ENCODE measurements at regions not wholly inside any gene's neighbourhood (a gene's known extent, or its start where the extent isn't known, plus 50 kb on each side); places are given as distances from the start of the nearest gene placed in this dataset.

- DNase-seq (ENCODE audit: low read depth in 2 of 2): no peak
These were observed 50.6 kb upstream of the MRPS6 start for GRCh38 chr21:34022627-34023335.

GRCh38 chr21:34021726-34022125 lies 51.7 kb upstream of the MRPS6 start:
- DNase-seq (ENCODE audit: low read depth in 2 of 2): no peak

DNA sequence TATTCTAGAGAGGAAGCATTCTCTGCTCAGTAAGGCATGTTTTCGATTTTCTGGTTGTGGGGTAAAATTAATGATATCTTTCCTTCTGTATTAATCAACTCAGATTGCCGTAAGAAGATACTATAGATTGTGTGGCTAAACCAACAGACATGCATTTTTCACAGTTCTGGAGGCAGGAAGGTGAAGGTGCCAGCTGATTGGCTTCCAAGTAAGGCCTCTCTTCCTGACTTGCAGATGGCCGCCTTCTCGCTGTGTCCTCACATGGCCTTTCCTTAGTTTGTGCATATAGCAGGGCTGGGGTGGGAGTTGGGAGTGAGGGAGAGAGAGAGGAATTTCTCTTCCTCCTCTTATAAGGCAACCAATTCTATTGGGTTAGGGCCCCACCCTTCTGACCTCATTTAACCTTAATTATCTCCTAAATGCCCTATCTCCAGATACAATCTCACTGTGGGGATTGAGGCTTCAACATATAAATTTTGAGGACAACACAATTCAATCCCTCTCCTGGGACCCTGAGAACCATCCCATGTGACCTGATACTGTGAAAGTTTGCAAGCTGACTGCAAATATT lies 52.3 kb upstream of the MRPS6 start:
- DNase-seq (ENCODE audit: low read depth in 2 of 2): no peak

DNA sequence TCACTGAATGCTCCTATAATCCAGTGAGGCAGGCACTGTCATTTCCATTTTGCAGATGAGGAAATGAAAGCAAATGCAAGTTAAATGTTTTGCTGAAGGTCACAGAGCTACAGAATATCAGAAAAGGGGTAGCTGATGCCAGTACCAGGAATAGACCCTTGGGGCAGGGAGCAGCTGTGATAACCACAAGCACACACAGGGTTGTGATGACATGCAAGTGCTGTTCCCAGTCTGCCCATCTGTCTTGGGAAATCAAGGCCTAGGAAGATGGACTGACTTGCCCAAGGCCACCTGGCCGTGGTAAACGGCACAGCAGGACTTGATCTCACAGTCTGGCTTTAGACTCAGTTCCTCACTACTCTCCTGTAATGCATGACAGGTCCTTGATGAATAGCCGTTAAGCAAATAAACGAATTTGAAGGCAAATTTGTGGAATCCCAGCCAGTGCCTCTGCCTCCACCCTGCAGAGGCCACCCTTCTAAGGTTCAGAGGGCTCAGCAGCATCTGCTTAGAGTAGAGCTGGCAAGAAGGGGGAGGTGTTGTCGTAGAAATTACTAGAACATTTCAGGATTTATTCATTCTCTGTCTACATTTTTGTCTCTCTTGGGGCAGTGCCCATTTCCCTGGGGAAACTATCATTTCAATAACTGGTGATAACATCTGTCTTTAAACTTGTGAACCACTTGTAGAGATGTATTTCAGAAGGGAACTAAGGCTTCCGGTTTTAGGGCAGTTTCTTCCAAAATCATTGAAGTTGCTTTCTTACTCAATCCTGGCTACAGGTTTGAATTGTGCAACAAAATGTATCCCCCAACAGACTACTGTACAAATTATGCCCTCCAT lies 53.2 kb upstream of the MRPS6 start:
- DNase-seq (ENCODE audit: low read depth in 2 of 2): no peak

DNA sequence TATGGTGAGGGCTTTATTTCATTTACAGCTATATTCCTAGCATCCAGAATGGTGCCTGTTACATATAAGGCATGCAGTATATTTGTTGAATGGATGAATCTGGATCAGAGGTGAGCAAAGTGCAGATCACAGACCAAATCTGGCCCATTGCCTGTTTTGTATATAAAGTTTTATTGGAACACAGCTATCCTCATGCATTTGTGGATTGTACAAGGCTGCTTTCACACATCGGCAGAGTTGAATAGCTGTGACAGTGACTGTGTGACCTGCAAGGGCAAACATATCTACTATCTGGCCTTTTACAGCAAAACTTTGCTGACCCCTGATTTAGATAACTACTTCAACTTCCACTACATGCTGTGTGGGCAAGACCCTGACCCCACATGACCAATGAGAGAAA lies 54.0 kb upstream of the MRPS6 start:
- no peak for DNase-seq (ENCODE audit: low read depth in 2 of 2)

DNA sequence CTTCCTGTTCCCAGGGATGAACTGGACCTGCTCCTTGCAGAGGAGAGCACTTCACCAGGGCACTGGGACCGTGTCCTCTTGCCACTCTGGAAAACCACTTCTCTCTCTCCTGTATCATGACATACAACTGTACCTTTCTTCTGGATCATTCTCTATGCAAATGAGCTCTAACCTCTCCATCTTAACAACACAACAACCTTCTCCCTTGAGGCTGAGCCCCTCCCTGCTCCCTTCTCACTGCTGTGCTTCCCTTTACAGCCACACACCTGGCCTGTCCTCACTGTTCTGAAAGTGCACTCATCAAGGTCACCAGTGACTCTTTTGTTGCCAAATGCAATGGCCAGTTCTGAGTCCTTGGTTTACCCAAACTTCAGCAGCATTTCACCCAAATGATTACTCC lies 54.5 kb upstream of the MRPS6 start:
- DNase-seq (ENCODE audit: low read depth in 2 of 2): no peak

GRCh38 chr21:34018185-34018584 lies 55.2 kb upstream of the MRPS6 start:
- DNase-seq (ENCODE audit: low read depth in 2 of 2): no peak

DNA sequence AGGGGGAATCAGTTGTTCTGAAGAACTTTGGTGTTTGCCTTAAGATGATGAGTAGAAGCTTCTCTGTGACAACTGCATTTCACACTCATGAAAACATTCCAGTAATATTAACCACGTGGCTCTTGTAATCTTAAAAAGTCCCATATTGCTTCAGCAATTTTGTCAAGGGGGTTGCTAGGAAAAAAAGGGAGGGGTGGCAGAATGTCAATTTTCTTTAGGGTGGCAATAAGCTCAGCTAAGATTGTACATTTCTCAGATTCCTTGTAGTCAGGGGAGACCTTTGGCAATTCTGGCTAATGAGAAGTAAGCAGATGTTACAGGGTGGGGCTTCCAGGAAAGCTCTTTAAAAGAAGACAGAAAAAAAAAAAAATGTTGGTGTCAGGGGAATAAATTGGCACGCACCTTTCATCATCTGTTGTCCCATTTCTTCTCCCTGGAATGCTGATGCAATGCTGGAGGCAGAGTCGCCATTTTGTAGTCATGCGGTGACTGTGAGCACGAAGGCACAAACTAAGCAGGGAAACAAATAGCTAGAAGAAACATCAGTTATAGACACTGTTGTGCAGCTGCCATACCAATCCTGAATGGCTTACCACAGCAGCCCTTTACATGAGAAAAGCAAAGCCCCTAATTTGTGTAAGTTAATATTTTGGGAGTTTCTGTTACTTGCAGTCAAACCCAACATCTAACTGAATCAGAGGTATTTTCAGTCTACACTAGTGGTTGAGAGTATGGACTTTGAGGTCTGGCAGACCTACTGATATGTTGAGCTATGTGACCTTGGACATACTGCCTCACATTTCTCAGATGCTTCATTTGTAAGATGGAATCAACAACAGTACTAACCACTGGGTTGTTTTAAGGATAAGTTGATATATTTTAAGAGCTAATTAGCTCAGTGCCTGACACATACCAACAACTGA lies 56.1 kb upstream of the MRPS6 start:
- DNase-seq (ENCODE audit: low read depth in 2 of 2): peak in 1 of 2 experiments; percentile 36

GRCh38 chr21:34012640-34013039 lies 60.7 kb upstream of the MRPS6 start:
- no peak for DNase-seq (ENCODE audit: low read depth in 2 of 2)

- no peak for DNase-seq (ENCODE audit: low read depth in 2 of 2)
These were observed 61.7 kb upstream of the MRPS6 start for GRCh38 chr21:34011660-34012059.

- DNase-seq (ENCODE audit: low read depth in 2 of 2): no peak
These were observed 64.2 kb upstream of the MRPS6 start for GRCh38 chr21:34009193-34009592.

DNA sequence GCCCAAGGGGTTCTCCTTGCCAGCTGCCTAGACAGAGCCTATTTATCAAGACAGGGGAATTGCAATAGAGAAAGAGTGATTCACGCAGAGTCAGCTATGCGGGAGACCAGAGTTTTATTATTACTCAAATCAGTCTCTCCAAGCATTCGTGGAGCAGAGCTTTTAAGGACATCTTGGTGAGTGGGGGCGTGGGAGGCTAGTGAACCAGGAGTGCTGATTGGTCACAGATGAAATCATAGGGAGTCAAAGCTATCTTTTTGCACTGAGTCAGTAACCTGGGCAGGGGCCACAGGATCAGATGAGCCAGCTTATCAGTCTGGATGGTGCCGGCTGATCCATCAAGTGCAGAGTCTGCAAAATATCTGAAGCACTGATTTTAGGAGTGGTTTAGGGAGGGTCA lies 64.8 kb upstream of the MRPS6 start:
- DNase-seq (ENCODE audit: low read depth in 2 of 2): no peak

DNA sequence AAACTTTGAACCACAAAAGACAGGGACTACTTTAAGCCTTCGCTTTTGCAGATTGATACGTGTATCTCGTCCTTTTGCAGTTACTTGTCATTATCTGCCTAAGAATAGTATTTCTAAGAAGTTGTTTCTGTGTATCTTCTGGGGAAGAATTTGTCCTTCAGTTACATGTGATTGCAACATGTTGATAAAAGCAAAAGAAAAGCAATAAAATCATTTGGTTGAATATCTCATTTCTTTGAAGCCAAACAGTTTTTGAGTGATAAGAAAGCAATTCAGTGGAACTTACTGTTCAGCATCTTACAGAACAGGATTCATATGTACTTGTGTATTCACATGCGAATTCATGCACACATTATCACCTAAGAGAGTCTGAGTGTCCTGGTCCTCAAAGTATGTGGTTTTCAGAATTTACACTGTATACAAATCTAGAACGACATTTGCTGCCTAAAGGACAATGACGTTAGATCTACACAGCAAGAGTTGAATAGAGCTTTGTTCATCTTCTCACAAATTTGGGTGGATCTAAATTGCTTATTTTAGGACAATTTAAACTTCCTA lies 66.7 kb upstream of the MRPS6 start:
- DNase-seq (ENCODE audit: low read depth in 2 of 2): no peak

GRCh38 chr21:34004974-34005373 lies 68.4 kb upstream of the MRPS6 start:
- no peak for DNase-seq (ENCODE audit: low read depth in 2 of 2)

- DNase-seq (ENCODE audit: low read depth in 2 of 2): no peak
These were observed 69.1 kb upstream of the MRPS6 start for GRCh38 chr21:34004013-34004938.

- DNase-seq (ENCODE audit: low read depth in 2 of 2): no peak
These were observed 70.0 kb upstream of the MRPS6 start for GRCh38 chr21:34003428-34003827.

DNA sequence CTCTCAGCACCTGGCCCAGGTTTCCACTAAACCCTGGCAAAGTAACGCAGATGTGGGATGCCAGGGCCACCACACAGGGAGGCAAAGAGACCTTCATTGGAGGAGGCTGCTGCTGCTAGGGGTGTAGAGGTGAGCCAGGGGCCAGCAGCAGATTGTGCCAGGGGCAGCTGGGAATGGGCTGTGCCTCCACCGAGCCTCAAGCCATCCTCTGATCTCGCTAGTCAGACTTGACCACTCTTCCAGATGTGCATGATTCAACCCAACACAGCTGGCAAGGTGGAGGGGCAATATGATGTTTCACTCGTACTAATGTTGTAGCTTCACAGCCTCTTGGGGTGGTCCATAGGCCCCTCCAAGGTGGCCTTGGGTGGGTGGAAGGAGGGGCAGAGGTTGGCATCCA lies 73.0 kb upstream of the MRPS6 start:
- no peak for DNase-seq (ENCODE audit: low read depth in 2 of 2)

DNA sequence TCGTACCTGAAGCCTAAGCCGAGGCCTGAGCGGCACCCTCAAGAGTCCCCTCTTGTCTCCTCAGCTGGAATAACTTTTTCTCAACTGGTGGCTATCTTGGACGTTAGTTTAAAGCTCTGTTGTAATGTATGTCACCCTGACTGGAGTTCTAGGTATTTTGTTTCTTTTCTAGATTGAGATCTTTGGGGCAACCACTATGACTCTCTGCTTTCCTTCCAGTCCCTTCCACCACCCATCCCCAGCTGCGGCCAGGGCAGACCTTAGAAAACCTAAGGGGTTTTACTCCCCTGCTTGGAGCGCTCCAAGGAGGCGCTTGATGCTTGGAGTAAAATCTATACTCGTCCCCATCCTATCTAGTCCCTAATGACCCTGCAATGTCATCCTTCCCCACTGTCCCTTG lies 74.6 kb upstream of the MRPS6 start:
- DNase-seq (ENCODE audit: low read depth in 2 of 2): no peak

- DNase-seq (ENCODE audit: low read depth in 2 of 2): no peak
These were observed 75.0 kb upstream of the MRPS6 start for GRCh38 chr21:33998402-33998801.

DNA sequence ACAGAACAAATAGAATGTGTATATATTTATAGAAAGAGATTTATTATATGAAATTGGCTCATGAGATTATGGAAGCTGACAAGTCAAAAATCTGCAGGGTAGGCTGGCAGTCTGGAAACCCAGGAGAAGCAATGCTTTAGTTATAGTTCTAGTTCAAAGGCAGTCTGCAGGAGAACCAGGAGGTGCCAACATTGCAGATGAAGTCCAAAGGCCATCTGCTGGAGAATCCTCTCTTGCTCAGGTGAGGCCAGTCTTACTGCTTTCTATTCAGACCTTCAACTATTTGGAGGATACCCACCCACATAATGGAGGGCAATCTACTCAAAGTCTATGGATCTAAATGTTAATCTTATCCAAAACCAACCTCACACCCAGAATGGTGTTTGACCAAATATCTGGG lies 75.9 kb upstream of the MRPS6 start:
- no peak for DNase-seq (ENCODE audit: low read depth in 2 of 2)

DNA sequence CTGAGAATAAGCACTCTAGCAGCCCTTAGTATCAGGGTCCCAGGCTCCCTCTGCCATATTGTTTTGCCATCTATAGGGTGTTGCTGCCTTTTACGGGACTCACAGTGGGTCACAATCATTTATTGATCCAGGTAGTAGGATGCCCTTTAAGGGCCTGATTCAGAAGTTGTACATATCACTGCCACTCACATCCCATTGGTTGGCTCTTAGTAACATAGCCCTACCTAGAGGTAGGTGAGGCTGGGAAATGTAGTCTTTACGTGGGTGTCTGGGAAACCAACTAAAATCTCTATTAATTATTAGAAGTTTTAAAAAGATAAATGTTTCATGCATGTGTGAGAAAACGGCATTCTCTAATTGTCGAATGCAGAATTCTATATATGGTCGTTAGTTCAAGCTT lies 78.8 kb upstream of the ATP5PO start:
- DNase-seq (ENCODE audit: low read depth in 2 of 2): no peak
